DMS53 (cell line): ENCODE measurements at regions not wholly inside any gene's neighbourhood (a gene's known extent, or its start where the extent isn't known, plus 50 kb on each side); places are given as distances from the start of the nearest gene placed in this dataset.
"Not testable (repeated sequence)": the region's sequence is repeated elsewhere in the genome, so short reads cannot be mapped to it uniquely, and the experiment has no call there.

Experiments
- DNase-seq: peaks from one replicate; lab custom pipeline; 2025; lab: John Stamatoyannopoulos, UW

DNA sequence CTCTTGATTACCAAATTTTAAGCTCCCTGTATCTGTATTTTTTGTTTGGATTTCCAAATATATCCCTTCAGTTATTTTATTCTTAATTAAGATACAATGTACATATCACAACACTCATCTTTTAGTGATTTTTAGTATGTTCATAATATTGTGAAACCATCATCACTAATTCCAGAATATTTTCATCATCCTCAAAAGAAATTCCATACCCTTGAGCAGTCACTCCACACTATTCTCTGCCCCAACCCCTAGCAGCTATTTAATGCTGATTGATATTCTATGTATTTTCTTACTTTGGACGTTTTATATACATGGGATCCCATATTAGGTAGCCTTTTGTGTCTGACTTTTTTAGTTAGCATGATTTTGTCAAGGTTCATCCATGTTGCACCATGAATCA lies 127.4 kb upstream of the SLC8A1 start:
- no peak for DNase-seq

DNA sequence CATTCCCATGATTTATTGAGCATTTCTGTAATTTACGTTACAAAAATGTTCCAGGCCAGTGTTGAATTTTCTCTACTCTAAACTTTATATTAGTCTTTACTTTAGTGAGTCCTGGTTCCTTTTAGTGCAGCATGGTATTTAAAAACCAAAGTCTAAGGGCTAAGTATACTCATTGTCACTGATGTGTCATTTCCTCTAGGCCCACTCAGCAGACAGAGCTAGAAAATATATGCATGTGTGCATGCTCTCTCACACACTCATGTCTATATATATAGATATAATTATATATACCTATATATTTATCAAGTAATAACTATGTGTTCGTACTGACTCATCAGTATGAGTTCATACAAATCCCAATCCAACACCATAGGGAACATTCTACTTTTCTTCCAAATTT lies 132.5 kb upstream of the SLC8A1 start:
- DNase-seq: no peak

DNA sequence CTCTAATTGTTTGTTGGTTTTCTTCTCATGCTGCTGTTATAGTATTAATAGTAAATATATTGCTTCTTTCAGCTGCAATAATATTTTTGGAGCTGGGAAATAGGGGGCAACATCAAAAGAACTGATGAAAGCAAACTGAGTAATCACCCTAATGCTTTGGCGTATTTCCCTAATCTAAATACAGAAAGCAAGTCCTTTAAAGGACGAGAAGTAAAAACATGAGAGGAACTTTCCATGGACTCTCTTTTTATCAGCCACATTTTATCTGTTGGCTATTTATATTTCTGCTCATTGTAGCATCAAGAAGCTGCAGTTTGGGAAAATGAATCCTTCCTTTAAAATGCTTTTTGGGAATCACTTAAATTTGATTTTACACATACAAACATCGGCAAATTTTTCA lies 139.9 kb upstream of the SLC8A1 start:
- no peak for DNase-seq

DNA sequence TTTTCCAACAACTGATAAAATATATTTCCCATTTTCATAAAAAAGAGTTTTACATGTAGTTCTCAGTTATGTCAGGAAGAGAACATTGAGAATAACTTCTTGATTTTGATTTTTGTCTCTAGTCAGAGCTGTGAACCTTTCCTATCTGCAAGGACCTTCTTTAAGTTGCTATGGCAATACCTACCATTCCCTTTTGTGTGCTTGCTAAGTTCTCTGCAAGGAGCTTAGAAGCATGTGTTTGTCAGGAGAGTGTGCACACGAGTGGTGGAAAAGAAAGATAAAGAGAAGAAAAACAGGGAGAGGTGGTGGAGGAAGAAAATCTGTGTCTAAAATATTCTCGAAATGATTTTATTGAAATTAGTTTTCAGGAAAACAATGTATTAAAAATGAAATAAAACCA lies 140.3 kb upstream of the SLC8A1 start:
- DNase-seq: no peak

DNA sequence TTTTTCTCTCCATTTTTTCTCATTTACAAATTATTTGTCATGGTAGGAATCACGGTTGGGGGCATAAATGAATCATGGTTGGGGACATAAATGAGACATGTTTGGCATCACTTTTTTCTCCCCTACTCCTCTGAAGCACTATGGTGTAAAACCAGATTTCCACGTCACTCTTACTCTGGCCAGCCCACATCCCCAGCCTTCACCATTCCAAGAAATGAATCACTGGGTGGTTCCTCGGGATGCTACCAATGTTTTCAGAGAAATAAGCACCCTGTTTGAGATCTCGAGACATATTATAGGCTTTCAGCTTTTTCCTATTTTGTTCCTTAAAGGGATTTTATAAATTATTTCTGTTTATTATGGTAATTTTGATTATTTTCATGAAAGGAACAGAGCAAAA lies 155.0 kb upstream of the SLC8A1 start:
- DNase-seq: no peak

DNA sequence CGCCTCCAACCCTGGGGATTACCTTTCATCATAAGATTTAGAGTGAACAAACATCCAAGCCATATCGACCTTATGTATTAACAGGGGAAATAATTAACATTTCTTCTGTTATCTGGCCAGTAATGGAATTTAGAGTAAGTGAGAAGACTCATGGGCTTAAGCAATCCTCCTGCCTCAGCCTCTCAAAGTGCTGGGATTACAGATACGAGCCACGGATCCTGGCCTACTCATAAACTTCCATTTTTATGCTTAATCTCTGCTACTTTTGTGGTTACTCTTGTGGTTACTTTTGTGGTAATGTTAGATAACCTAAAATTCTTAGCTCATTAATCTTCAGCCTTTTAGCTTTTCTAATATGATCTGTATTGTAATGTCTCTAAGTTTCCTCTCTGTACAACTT lies 159.3 kb upstream of the SLC8A1 start:
- DNase-seq: no peak

DNA sequence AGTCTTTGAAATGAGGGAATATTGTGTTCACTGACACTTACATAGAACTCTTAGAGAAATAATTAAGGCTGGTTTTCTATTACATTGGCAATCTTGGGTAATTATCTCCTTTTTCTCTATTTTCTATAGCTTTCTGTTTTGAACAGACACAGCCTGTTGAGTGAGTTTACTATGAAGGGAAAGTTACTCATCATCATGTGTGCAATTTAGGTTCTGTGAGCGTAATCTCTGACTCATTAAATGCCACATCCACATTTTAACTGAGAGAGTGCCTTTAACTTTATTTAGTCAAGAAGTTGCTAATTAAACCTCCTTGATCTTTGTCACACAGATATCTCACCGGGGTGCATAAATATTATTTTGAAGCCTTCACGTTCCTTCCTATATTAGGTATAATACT lies 174.0 kb upstream of the SLC8A1 start:
- DNase-seq: no peak

DNA sequence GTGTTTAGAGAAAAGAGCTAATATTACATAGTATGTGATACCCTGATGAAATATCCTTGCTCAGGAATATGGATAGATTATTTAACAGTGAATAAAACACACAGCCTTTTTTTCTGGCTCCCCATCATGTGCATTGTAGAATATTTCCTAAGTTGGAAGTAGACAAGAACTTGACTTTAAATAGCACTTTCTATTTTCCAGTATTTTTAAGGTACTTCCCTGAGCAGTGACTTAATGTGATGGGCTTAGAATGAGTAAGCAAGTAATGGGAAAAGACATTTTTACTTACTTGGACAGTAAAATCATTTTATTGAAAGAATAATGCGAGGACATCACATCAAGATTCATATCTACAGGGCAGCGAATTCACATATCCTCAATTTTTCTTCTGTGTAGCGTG lies 176.7 kb upstream of the SLC8A1 start:
- DNase-seq: no peak

DNA sequence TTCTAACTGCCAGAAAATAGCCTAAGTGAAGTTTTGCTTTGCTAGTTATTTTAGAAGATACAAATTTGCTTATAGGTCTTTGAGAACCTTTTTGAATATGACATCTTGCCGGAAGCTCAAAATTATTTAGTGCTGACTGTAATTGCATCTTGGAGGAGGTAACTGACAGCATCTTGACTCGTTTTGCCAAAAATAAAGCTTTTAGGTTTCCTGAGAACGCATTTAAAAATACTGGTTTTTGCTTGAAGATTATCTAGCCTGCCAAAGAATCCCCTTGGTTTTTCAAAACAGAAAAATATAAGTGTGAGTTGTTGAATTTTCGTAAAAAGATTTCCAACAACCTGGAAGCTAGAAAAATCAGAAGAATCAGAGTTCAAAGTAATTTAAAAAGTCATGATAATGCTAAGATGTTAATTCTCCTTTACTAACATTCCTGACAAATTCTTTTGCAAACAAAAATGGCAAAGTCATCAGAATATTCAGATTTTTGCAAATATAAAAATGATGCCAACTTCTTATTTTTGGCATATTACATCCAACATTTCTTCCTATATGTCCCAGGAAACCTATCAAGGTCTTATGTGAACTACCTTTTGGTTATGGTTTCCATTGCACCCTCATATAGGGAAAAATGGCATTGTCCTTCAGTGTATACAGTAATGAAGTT lies 178.0 kb upstream of the SLC8A1 start:
- no peak for DNase-seq

DNA sequence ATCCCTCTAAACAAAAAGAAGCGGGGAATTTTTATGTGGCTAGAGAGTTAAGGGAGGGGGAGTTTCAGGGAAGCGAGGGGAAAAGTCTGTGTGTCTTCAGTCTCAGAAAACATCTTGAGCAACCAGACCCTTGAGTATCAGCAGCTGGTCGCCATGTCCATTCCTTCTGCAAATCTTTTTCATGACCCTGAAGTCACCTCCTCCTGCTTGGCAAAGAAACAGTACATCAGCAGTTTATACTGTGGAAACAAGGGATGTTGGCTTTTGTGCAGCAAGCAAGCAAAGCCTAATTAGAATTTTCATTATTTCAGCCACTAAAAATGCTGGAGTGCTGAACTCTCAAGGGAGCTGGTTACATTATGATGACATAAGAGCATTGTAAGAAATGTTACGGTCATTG lies 187.4 kb upstream of the SLC8A1 start:
- no peak for DNase-seq

DNA sequence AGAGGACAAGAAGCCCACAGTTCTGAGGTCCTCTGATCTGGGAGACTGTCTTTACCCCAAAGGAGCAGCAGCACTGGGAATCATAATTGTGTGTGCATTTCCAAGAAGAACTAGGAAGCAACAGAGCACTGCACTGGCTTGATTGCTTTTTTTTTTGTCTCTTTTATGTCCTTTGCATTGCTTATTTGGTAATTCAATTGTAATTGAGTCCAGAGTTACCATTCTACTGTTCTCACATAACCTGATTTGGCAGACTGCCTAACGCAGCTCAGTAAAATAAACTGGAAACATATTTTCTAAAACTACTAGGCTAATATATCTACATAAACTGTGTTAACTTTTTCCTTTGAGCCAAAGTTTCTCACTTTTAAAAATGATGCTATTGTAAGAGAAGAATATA lies 190.3 kb upstream of the SLC8A1 start:
- no peak for DNase-seq

DNA sequence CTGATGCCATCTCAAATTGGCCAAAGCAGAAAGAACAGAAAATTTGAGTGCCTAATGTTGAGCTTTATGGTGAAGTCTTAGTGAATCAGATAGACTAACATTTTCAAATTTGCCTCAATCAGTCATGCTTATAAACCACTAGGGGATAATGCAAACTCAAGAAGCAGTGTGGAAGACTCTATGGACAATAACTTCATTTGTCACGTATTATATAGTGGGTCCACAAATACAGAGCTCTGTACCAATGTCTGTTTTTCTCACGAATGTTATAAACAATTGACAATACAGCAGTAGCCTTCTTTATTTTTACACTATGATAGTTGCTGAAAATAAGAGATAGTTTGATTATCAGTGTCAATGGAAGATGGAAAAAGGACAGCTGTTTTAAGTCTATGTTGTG lies 190.8 kb upstream of the SLC8A1 start:
- no peak for DNase-seq

DNA sequence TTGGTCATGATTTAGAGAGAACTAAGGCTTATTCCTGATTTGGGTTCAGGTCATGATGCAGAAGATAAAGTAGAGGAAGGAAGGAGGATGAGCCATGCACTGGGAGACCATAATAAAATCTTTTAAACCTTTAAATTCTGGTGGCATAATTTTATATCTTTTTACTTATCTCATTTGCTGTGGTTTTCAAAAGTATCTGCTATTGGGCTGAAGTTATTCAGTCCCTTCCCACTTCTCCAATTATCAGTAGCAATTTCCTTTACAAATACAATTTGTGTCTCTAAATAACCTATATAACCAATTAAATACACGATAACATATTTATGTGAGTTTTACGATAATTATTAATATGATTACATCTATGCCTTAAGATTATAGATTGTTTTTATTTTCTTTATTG lies 194.8 kb upstream of the SLC8A1 start:
- no peak for DNase-seq

DNA sequence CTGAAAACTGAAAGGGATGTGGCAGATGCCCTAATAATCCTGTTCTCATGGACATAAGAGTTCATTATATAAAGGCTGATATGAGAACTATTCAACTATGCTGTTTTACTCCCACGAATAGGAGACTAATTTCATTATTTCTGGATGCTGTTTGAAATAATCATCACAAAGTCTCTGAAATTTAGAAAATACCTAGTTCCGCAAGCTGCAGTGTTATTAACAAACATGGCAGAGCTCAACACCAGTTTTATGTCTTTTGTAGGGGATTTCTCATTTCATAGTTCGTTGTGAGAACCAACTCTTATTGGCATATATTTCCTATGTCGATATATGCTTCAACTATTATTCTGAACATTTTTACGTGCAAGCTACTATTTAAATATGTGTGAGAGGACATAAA lies 200.3 kb upstream of the SLC8A1 start:
- no peak for DNase-seq

DNA sequence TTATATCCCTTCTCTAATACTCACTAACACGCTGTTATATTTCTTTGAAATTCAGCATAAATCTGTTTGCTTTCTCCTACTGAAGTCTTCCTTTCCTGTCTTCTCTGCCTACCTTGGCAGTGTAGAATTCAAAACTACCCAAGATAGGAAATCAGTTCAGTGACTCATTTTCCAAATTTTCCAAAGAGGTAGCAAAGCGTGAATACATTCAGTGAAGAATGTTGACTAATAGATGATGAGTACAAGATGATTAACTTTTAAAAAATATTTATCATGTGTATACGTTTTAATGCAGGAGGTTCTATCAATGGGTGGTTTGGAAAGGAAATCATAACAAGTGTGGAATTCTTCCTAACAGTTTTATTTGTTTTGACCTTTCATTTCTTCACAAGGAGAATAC lies 201.9 kb upstream of the SLC8A1 start:
- DNase-seq: no peak

DNA sequence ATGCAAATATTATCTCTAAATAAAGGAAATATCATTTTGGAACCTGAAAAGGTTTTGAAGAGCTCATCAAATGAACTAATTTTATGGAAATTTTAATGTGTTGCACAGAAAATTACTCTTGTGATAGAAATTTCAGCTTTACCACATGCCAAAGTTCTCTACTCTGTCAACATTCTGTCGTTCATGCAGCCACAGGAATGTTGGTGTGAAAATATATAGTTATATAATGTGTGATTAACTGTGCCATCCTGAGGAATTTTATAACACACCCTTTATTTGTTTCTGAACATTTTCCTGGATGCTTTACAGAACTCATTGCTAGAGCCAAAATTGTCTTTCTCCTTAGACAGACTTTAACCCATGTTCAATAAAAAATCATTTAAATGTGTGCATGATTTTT lies 202.5 kb upstream of the SLC8A1 start:
- no peak for DNase-seq

DNA sequence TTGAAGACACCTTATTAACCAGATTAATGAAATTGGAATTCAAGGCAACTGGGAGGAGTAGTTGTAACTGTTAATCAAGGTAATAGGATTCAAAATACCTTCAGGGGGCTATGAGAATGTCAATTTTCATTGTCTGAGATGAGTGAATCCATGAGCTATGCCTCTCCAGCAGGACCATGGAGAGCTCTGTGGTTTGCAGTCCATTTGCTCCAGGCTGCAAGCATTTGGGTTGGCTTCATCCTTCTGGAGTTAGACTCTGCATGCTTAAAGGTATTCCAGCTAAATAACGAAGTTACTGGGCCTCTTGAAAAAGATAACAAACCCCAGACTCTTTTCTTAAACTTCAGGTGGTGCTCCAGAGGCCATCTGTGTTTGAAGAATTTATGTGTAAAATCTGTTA lies 207.1 kb upstream of the SLC8A1 start:
- DNase-seq: peak; percentile 1

DNA sequence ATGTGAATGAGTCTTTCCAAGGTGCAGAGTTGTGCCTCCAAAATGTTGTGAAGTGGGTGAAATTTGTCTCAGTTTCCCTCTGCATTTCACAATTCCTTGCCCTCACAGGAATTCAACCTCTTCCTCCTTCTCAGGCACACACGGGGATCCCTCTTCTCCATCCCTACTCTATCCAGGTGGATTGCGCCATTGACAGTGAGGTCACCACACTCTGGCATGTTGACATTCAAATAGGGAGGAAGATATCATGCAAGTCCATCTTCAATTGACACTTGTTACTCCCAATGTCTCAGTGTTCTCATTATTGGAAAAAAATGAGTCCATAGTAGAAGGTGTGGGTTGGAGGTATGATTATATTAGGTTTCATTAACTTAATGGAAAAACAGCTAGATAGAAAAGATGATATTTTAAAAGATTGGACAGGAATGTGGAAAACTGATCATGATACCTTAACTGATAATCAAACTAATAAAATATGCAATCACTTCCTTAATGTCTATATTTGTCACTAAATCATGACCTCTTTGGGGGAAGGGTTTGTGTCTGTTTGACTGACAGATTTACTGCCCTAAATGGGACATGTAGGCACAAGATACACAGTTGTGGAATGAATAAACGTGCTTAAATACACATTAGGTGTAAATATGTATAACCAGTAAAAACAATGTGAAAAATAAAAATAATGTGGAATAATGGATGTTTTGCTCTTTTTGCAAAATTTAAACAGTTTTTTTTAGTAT lies 213.8 kb upstream of the SLC8A1 start:
- DNase-seq: peak; percentile 1

DNA sequence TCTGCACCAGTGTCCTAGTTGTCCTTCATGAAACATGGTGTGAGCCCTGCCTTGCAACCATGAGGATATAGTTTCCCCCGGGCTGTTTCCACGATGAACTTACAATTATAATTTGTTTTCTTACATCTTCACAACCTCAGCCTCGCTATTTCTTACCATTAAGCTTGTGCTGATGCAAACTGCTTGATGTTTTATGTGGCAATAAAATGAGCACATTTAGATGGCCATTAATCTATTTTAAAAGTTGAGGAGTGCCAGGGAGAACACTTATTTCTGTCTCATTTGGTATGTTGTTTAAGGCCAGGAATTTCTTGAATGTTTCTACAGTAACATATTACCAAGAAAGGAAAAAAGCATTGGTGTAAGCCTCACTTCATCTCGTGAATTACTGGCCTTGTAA lies 214.5 kb upstream of the SLC8A1 start:
- no peak for DNase-seq

DNA sequence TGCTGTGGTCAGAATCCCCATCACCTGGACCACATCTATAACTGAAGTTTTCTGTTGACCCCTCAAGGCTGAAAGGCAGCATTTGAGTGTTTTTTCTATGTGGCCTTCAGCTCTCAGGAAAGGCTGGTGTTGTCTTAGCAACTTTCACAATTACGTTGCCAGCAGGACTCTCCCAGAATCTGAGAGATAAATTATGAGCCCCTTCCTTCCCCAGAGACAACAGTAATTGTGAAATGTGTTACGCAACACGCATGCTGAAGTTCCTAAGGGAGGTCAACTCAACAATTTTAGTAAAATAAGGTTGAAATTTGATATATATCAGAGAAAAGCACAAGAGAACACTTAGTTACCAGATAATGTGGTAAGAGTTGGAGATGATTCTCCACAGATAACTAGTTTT lies 216.5 kb upstream of the SLC8A1 start:
- DNase-seq: no peak

DNA sequence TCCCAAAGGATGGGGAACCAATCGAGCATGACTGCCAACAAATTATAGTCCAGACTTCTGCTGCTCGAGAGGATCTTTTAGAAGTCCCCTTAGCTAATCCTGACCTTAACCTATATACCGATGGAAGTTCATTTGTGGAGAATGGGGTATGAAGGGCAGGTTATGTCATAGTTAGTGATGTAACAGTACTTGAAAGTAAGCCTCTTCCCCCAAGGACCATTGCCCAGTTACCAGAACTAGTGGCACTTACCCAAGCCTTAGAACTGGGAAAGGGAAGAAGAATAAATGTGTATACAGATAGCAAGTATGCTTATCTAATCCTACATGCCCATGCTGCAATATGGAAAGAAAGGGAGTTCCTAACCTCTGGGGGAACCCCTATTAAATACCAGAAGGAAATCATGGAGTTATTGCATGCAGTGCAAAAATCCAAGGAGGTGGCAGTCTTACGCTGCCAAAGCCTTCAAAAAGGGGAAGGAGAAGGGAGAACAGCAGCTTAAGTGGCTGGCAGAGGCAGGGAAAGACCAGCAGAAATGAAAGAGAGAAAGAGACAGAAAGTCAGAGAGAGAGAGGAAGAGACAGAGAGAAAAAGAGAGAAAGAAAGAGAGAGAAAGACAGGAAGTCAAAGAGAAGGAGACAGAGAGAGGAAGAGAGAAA lies 224.4 kb upstream of the SLC8A1 start:
- DNase-seq: not testable (repeated sequence)

DNA sequence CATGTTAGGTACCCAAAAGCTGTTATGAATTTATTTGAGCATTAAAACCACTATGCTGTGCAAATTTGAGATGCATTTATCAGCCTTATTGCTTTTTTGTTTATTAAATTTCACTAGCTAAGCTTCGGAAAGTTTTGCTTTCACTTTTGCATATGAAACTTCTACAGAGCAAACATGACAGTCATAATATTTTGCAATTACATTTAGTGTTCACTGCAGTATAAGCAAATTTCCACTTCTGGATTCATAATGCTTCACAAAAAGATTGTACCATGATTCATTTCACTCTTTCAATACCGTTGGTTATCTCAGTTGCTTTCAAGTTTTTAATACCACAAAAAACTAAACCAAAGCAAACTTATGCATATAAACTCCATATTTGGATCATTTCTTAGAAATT lies 228.7 kb upstream of the SLC8A1 start:
- DNase-seq: no peak

DNA sequence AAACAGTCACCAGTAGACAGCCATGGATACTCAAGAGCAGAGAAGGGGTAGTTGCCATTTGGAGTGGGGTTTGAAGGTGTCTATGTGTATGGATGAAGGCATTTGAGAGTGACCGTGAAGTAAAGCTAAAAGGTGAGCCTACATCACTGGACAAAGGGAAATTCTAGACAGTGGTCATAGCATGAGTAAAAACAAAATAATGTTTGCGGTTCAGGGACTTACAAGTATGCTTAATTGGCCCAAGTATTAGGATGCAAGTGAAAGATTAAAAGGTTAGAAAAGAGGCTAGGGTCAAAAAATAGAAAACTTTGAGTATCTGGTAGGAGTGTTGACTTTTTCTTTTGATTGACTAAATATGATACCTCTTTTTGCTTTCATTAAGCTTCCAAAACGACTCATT lies 238.1 kb upstream of the SLC8A1 start:
- no peak for DNase-seq

DNA sequence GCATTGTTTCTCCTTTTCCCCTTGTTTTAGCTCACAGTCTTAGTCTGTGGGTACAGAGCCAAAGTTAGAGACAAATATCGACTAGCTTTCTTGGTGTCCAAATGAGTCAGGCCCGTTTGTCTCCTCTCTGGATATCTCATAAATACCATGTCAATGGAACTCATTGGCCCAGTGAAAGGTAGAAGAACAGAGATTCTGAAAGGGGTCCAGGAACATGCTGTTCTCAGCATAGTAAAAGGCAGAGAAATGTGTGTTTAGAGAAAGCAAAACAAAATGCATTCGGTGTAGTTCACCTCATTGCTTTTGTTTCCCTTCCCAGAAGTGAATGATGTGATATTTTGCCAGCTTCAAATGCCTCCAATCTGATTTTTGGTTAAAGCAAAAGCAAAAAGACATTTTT lies 238.6 kb upstream of the SLC8A1 start:
- DNase-seq: no peak
